IMR-90 (cell line): ENCODE measurements at regions not wholly inside any gene's neighbourhood (a gene's known extent, or its start where the extent isn't known, plus 50 kb on each side); places are given as distances from the start of the nearest gene placed in this dataset.

Experiments
- ATAC-seq: fragments of 200-7000 bp; cut with Tn5 transposase; 2 replicates; pipeline ENCODE4 v1.9.1; 2020; ENCODE audit warnings: low read depth, mild to moderate bottlenecking, moderate library complexity
- BruUV-seq: library from RNA; stranded (reverse); fragments of 400-500 nt; replicated peaks from 2 replicates; lab custom pipeline; 2021; lab: Mats Ljungman, UMichigan
- CTCF ChIA-PET: fragments of 300-600 bp; formaldehyde crosslinking; extraction: SDS; loops from one replicate; lab custom pipeline; 2021; ENCODE audit warnings: antibody characterized with exemption; lab: Yijun Ruan, JAX
- POLR2A ChIA-PET: fragments of 300-600 bp; sonication (Branson Sonifier 250); formaldehyde crosslinking; loops from one replicate; lab custom pipeline; 2022; ENCODE audit warnings: antibody characterized with exemption; ENCODE audit not compliant: unreplicated experiment; lab: Charles Lee
- DNase-seq: peaks from one replicate; pipeline ENCODE4 v3.0.0; 2013
- H2AFZ ChIP-seq: replicated peaks from 2 replicates; pipeline ENCODE3; 2013; ENCODE audit warnings: low read length, mild to moderate bottlenecking; ENCODE audit not compliant: poor library complexity
- H2AK5ac ChIP-seq: 2 replicates; pipeline ENCODE4 v1.6.1; 2013; ENCODE audit warnings: low read depth, low read length, inconsistent platforms
- H2AK9ac ChIP-seq: replicated peaks from 2 replicates; pipeline ENCODE3; 2013; ENCODE audit warnings: mild to moderate bottlenecking, low read depth, low read length, moderate library complexity; ENCODE audit not compliant: poor library complexity
- H2BK120ac ChIP-seq: 2 replicates; pipeline ENCODE4 v1.6.1; 2013; ENCODE audit warnings: low read depth, low read length, inconsistent platforms
- H2BK15ac ChIP-seq: 3 replicates; pipeline ENCODE4 v1.6.1; 2013; ENCODE audit warnings: low read depth, low read length, inconsistent platforms
- H2BK20ac ChIP-seq: 2 replicates; pipeline ENCODE4 v1.6.1; 2013; ENCODE audit warnings: low read depth, mild to moderate bottlenecking, inconsistent platforms, low read length, moderate library complexity
- H2BK5ac ChIP-seq: 2 replicates; pipeline ENCODE4 v1.6.1; 2013; ENCODE audit warnings: mild to moderate bottlenecking, low read depth, low read length, inconsistent platforms; ENCODE audit not compliant: poor library complexity, severe bottlenecking
- H3K14ac ChIP-seq: replicated peaks from 2 replicates; pipeline ENCODE4 v1.6.1; 2013; ENCODE audit warnings: low read depth, low read length, inconsistent platforms
- H3K18ac ChIP-seq: 2 replicates; pipeline ENCODE4 v1.6.1; 2013; ENCODE audit warnings: low read depth, low read length, control low read depth
- H3K23ac ChIP-seq: 2 replicates; pipeline ENCODE4 v1.6.1; 2013; ENCODE audit warnings: low read depth, low read length, inconsistent platforms
- H3K27ac ChIP-seq: 2 replicates; pipeline ENCODE4 v1.5.1; 2013; ENCODE audit warnings: mild to moderate bottlenecking, control low read depth, low read length; ENCODE audit not compliant: insufficient read depth
- H3K27me3 ChIP-seq: 2 replicates; pipeline ENCODE4 v1.6.1; 2013; ENCODE audit warnings: low read length; ENCODE audit not compliant: control insufficient read depth, insufficient read depth
- H3K36me3 ChIP-seq: 2 replicates; pipeline ENCODE4 v1.6.1; 2013; ENCODE audit warnings: low read length, mixed read lengths; ENCODE audit not compliant: control insufficient read depth, insufficient read depth
- H3K4ac ChIP-seq: 2 replicates; pipeline ENCODE4 v1.6.1; 2013; ENCODE audit warnings: low read depth, low read length, inconsistent platforms
- H3K4me1 ChIP-seq: 2 replicates; pipeline ENCODE4 v1.6.1; 2013; ENCODE audit warnings: low read length, mixed read lengths; ENCODE audit not compliant: control insufficient read depth, insufficient read depth
- H3K4me2 ChIP-seq: 2 replicates; pipeline ENCODE4 v1.6.1; 2013; ENCODE audit warnings: low read depth, mild to moderate bottlenecking, control low read depth, low read length, moderate library complexity
- H3K4me3 ChIP-seq: 2 replicates; pipeline ENCODE4 v1.5.1; 2013; ENCODE audit warnings: low read depth, mild to moderate bottlenecking, control low read depth, low read length, moderate library complexity; ENCODE audit not compliant: insufficient read depth
- H3K56ac ChIP-seq: 2 replicates; pipeline ENCODE4 v1.6.1; 2013; ENCODE audit warnings: low read length, inconsistent platforms; ENCODE audit not compliant: insufficient read depth; ENCODE audit errors: extremely low read depth
- H3K79me1 ChIP-seq, 2 experiments: 2 replicates each; pipeline ENCODE4 v1.6.1; 2013; ENCODE audit warnings: low read length in 2 of 2, inconsistent platforms in 1 of 2, low read depth in 1 of 2
- H3K9ac ChIP-seq: 2 replicates; pipeline ENCODE4 v1.6.1; 2013; ENCODE audit warnings: low read depth, low read length, control low read depth
- H3K9me1 ChIP-seq: 2 replicates; pipeline ENCODE4 v1.6.1; 2013; ENCODE audit warnings: low read length, inconsistent platforms; ENCODE audit not compliant: insufficient read depth
- H3K9me3 ChIP-seq: 2 replicates; pipeline ENCODE4 v1.6.1; 2013; ENCODE audit warnings: low read length; ENCODE audit not compliant: control insufficient read depth, insufficient read depth
- H4K20me1 ChIP-seq: 2 replicates; pipeline ENCODE4 v1.6.1; 2013; ENCODE audit warnings: low read length, inconsistent platforms; ENCODE audit not compliant: insufficient read depth
- H4K5ac ChIP-seq: 2 replicates; pipeline ENCODE4 v1.6.1; 2013; ENCODE audit warnings: mild to moderate bottlenecking, low read depth, low read length, control low read depth
- H4K8ac ChIP-seq, 2 experiments: 2 replicates each; pipeline ENCODE4 v1.6.1; 2013; ENCODE audit warnings: low read depth in 2 of 2, low read length in 2 of 2, control low read depth in 1 of 2, inconsistent platforms in 1 of 2
- H4K91ac ChIP-seq: 2 replicates; pipeline ENCODE4 v1.6.1; 2013; ENCODE audit warnings: low read depth, low read length, inconsistent platforms; ENCODE audit not compliant: insufficient read depth
- BHLHE40 ChIP-seq: fragments of 150-350 bp; IDR thresholded peaks from 2 replicates; pipeline ENCODE4 v1.6.1; 2016; ENCODE audit warnings: mild to moderate bottlenecking, low read depth, low read length
- CEBPB ChIP-seq: IDR thresholded peaks from 2 replicates; pipeline ENCODE4 v1.6.1; 2012; ENCODE audit warnings: low read depth, low read length, improper control_type of control experiment
- CHD1 ChIP-seq: IDR thresholded peaks from 2 replicates; pipeline ENCODE4 v1.6.1; 2012; ENCODE audit warnings: low read depth, low read length, improper control_type of control experiment
- FOS ChIP-seq: fragments of 150-350 bp; IDR thresholded peaks from 2 replicates; pipeline ENCODE4 v1.6.1; 2016; ENCODE audit warnings: low read depth, low read length
- MAFK ChIP-seq: IDR thresholded peaks from 2 replicates; pipeline ENCODE4 v1.6.1; 2012; ENCODE audit warnings: low read depth, low read length, improper control_type of control experiment
- MAZ ChIP-seq: IDR thresholded peaks from 2 replicates; pipeline ENCODE4 v1.6.1; 2012; ENCODE audit warnings: low read depth, mild to moderate bottlenecking, low read length, improper control_type of control experiment, moderate library complexity, borderline replicate concordance
- MXI1 ChIP-seq: IDR thresholded peaks from 2 replicates; pipeline ENCODE4 v1.6.1; 2012; ENCODE audit warnings: low read depth, mild to moderate bottlenecking, low read length, moderate library complexity, borderline replicate concordance
- NFE2L2 ChIP-seq: fragments of 150-350 bp; IDR thresholded peaks from 2 replicates; pipeline ENCODE4 v1.6.1; 2016; ENCODE audit warnings: low read depth, mild to moderate bottlenecking, low read length
- POLR2A ChIP-seq: IDR thresholded peaks from 2 replicates; pipeline ENCODE4 v1.6.1; 2012; ENCODE audit warnings: mild to moderate bottlenecking, low read depth, low read length
- RAD21 ChIP-seq: IDR thresholded peaks from 2 replicates; pipeline ENCODE4 v1.6.1; 2012; ENCODE audit warnings: low read length, improper control_type of control experiment
- RCOR1 ChIP-seq: IDR thresholded peaks from 2 replicates; pipeline ENCODE4 v1.6.1; 2012; ENCODE audit warnings: mild to moderate bottlenecking, low read length, improper control_type of control experiment; ENCODE audit not compliant: insufficient replicate concordance
- RFX5 ChIP-seq: IDR thresholded peaks from 2 replicates; pipeline ENCODE4 v1.8.0; 2012; ENCODE audit warnings: low read depth, mild to moderate bottlenecking, low read length, moderate library complexity
- SMC3 ChIP-seq: fragments of 150-350 bp; IDR thresholded peaks from 2 replicates; pipeline ENCODE4 v1.6.1; 2016; ENCODE audit warnings: low read depth, mild to moderate bottlenecking, antibody characterized with exemption, low read length, moderate library complexity
- WGBS, 2 experiments: methylation state at CpG; one replicate each; pipeline versions ENCODE4 v1.1.5 to v1.1.7; 2013; ENCODE audit warnings: missing lambda C conversion rate in 2 of 2; ENCODE audit not compliant: insufficient read length in 1 of 2; ENCODE audit errors: extremely low coverage in 2 of 2; 5-methylcytosine and 5-hydroxymethylcytosine counted together
- dilution Hi-C: fragments of 300-500 bp; cut with HindIII; formaldehyde crosslinking; loops from one replicate; pipeline ENCODE4 v1.14.3; 2018; ENCODE audit warnings: low sequenced_read_pairs; ENCODE audit not compliant: unreplicated experiment
- in situ Hi-C: fragments of 300-500 bp; cut with MboI; formaldehyde crosslinking; loops from 3 replicates; pipeline ENCODE4 v1.14.3; 2019; ENCODE audit warnings: low sequenced_read_pairs, inconsistent platforms, mixed read lengths
- intact Hi-C: fragments of 100-400 bp; cut with micrococcal nuclease; formaldehyde crosslinking; loops from 2 replicates; pipeline ENCODE4 v1.10.0; 2022
- TF ChIP-seq, protein P1 (sequence below): fragments of 150-350 bp; IDR thresholded peaks from 2 replicates; pipeline ENCODE4 v1.6.1; 2016; ENCODE audit warnings: low read depth, mild to moderate bottlenecking, low read length, moderate library complexity, borderline replicate concordance
- TF ChIP-seq, protein P2 (sequence below): fragments of 150-350 bp; IDR thresholded peaks from 2 replicates; pipeline ENCODE4 v1.6.1; 2017; ENCODE audit warnings: mild to moderate bottlenecking, antibody characterized with exemption, low read length, low read depth
- TF ChIP-seq, protein P3 (sequence below): conservative IDR thresholded peaks from 2 replicates; pipeline ENCODE4 v1.5.1; 2012; ENCODE audit warnings: mild to moderate bottlenecking, low read depth, low read length, improper control_type of control experiment

GRCh38 chr9:81466981-81467380 is 222.4 kb downstream of the TLE1 start:
- Histone ChIP-seq H2AFZ (no peak overlapping the region), H3K9ac (no peak overlapping the region), H3K9me1 (no peaks in the 10 kb centered on the region), H3K4me1 (peaks cover 3% of the 10 kb centered on the region; the same call in 1 of the 2 replicates), H4K8ac (no peak overlapping the region), H4K20me1 (no peaks in the 10 kb centered on the region), H3K14ac (no peak overlapping the region), H2BK5ac (no peak overlapping the region), H3K79me1 (no peaks in the 10 kb centered on the region), H2AK9ac (no peak overlapping the region), H3K18ac (no peak overlapping the region), H2BK20ac (no peak overlapping the region), H3K27me3 (no peaks in the 10 kb centered on the region), H3K23ac (no peak overlapping the region), H3K27ac (no peak overlapping the region), H3K4me2 (no peak overlapping the region), H3K56ac (no peak overlapping the region), H3K4ac (no peak overlapping the region), H3K4me3 (no peak overlapping the region), H2BK15ac (no peak overlapping the region), H4K91ac (no peak overlapping the region), H3K9me3 (no peaks in the 10 kb centered on the region), H3K36me3 (no peaks in the 10 kb centered on the region), H2AK5ac (no peak overlapping the region), H2BK120ac (no peak overlapping the region; the same call in 1 of the 2 replicates), H4K5ac (no peak overlapping the region)
- TF ChIP-seq CEBPB, result no peak
- TF ChIP-seq NFE2L2, result no peak
- TF ChIP-seq FOS, result no peak
- TF ChIP-seq CHD1, result no peak
- TF ChIP-seq MXI1, result no peak
- no peak for TF ChIP-seq SMC3
- no peak for TF ChIP-seq RFX5
- TF ChIP-seq, protein P1, sequence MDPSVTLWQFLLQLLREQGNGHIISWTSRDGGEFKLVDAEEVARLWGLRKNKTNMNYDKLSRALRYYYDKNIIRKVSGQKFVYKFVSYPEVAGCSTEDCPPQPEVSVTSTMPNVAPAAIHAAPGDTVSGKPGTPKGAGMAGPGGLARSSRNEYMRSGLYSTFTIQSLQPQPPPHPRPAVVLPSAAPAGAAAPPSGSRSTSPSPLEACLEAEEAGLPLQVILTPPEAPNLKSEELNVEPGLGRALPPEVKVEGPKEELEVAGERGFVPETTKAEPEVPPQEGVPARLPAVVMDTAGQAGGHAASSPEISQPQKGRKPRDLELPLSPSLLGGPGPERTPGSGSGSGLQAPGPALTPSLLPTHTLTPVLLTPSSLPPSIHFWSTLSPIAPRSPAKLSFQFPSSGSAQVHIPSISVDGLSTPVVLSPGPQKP, result no peak
- no peak for TF ChIP-seq RCOR1
- no peak for TF ChIP-seq MAZ
- no peak for TF ChIP-seq BHLHE40
- TF ChIP-seq, protein P2, sequence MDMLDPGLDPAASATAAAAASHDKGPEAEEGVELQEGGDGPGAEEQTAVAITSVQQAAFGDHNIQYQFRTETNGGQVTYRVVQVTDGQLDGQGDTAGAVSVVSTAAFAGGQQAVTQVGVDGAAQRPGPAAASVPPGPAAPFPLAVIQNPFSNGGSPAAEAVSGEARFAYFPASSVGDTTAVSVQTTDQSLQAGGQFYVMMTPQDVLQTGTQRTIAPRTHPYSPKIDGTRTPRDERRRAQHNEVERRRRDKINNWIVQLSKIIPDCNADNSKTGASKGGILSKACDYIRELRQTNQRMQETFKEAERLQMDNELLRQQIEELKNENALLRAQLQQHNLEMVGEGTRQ, result no peak
- no peak for TF ChIP-seq POLR2A
- no peak for TF ChIP-seq MAFK
- TF ChIP-seq, protein P3, sequence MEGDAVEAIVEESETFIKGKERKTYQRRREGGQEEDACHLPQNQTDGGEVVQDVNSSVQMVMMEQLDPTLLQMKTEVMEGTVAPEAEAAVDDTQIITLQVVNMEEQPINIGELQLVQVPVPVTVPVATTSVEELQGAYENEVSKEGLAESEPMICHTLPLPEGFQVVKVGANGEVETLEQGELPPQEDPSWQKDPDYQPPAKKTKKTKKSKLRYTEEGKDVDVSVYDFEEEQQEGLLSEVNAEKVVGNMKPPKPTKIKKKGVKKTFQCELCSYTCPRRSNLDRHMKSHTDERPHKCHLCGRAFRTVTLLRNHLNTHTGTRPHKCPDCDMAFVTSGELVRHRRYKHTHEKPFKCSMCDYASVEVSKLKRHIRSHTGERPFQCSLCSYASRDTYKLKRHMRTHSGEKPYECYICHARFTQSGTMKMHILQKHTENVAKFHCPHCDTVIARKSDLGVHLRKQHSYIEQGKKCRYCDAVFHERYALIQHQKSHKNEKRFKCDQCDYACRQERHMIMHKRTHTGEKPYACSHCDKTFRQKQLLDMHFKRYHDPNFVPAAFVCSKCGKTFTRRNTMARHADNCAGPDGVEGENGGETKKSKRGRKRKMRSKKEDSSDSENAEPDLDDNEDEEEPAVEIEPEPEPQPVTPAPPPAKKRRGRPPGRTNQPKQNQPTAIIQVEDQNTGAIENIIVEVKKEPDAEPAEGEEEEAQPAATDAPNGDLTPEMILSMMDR, result no peak
- no peak for TF ChIP-seq RAD21
- in situ Hi-C loops (no loop called here), dilution Hi-C loops (no loop called here), intact Hi-C loops (no loop called here)
- POLR2A ChIA-PET, result no interaction called here
- WGBS, 2 experiments, result no CpG with 5 or more reads among the region's 5 CpGs
- CTCF ChIA-PET, result no interaction called here
- ATAC-seq (no peak), DNase-seq (no peak)
- no TSS peak for BruUV-seq
